HG02885 (cell line): ENCODE measurements at regions not wholly inside any gene's neighbourhood (a gene's known extent, or its start where the extent isn't known, plus 50 kb on each side); places are given as distances from the start of the nearest gene placed in this dataset.
"Not testable (repeated sequence)": the region's sequence is repeated elsewhere in the genome, so short reads cannot be mapped to it uniquely, and the experiment has no call there.

Source experiments
- ATAC-seq: cut with Tn5 transposase; IDR thresholded peaks from one replicate; pipeline ENCODE4 v1.9.1; 2021; ENCODE audit warnings: mild to moderate bottlenecking; ENCODE audit not compliant: unreplicated experiment, poor library complexity

DNA sequence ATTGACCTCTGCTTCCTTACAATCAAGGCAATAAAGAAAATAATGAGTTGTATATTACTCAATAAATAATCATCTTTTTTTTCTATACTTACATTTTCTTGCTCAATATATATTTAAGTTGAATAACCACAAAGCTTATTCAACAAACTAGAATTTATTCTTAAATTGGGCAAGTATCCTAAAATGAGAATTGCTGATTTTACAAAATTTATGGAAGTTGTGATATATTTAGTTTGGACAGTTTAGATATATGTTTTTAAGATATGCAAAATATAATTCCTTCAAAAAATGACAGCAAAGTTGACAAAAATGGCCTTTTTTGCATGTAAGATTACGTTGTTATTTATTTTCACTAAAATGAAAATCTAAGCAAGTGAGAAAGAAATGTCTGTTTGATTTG lies 305.7 kb upstream of the GRIN3A start:
- no peak for ATAC-seq

DNA sequence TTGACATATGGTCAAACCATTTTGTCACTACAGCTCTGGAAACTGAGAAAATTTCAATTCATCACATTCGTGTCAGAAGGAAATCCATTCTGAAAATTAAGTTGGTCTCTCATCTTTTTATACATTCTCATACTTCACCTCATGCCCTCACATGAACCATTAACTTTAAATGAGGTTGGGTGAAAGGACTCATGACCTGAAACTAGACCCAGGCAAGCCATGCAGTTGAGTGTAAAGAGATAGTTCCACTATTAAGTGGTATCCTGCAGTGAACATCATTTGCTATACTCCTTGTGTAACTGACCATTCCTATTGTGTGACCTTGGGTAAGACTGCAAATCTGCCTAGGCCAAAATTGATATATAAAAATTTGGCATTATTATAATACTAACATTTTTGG lies 299.6 kb upstream of the GRIN3A start:
- no peak for ATAC-seq

DNA sequence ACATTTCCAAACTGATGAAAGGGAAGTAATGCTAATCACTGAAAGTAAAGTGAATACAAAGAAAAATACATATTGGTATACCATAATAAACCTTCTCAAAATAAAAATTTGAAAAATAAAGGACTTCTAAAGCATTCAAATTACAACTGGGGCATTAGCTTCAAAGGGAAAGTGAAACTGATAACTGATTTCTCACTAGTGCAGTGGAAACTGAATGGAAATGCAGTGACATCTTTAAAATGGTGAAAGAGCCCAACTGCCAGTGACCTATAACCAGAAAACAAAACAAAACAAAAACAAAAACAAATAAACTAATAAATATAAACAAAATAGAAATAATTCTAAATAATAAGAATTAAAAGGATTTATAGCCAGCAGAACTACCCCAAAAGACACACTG lies 297.5 kb upstream of the GRIN3A start:
- peak; percentile 81 for ATAC-seq

GRCh38 chr9:102032614-102033013 lies 294.2 kb upstream of the GRIN3A start:
- no peak for ATAC-seq

- ATAC-seq: no peak
Observed at GRCh38 chr9:102000956-102001355, 262.5 kb upstream of the GRIN3A start.

- no peak for ATAC-seq
Observed at GRCh38 chr9:101999441-101999840, 261.0 kb upstream of the GRIN3A start.

DNA sequence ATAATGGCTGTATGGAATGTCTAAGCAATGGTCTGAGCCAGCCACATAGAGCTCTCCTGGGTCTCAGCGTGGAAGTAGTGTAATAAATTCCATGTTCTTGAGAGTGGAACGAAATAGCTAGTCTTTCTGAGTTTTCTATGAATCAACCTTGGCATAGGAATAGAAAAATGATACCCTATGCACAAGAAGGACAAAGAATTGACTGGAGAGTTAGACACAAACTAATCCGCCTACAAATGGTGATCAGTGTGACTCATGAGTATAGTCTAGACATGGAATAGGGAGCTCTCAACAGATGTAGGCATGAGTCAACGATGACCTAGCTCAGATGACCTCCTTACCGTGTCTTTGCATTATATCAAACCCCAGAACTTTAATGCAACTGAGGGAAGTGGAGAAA lies 256.8 kb upstream of the GRIN3A start:
- no peak for ATAC-seq

DNA sequence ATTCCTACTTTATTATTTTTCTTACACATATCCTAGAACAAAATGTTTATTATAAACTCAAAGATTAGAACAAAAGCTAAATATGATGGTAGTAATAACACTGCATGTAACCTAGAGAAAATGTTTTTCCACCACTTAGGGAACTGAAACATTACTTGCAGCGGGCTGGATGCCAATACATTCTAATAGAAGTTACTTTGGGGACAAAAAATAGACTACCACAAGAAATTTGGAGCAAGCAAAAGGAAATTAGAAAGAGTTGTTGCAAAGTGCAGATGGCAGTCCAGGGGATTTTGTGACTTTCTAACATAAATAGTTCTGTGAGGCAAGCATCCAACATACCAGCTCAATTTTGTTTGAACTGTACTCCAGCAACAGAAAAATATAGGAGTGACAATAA lies 255.3 kb upstream of the GRIN3A start:
- ATAC-seq: no peak

DNA sequence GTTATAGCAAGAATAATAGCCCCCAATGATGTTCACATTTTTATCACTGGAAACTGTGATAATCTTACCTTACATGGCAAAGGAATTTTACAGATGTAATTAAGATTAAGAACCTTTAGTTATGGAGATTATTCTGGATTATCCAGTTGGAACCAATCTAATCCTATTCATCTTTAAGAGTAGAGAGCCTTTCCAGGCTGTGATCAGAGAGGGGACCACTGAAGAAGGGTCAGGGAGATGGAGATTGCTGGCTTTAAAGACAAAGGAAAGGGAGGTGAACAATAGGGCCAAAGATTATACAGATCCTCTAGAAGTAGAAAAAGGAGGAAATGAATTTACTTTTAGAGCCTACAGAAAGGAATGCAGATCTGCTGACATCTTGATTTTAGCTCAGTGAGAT lies 253.5 kb upstream of the GRIN3A start:
- no peak for ATAC-seq

GRCh38 chr9:101977614-101978210 lies 239.3 kb upstream of the GRIN3A start:
- ATAC-seq: peak; percentile 91

DNA sequence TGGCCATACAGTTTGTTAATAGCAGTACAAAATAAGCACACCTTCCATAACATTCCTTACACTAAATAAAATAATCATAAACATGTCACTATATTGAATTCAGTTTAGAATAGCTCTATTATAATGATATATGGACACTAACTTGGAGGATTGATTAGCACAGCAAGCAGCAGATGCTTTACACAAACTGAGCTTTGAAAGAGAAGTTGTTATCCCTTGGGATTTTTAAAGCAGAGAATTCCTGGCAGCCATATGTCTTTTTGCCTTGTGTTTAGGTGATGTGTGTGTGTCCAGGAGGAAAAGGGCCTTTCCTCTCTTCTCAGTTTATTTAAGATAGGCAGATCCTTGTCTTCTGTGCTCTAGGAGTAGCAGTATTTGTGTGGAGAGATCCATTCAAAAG lies 232.2 kb upstream of the GRIN3A start:
- ATAC-seq: no peak

DNA sequence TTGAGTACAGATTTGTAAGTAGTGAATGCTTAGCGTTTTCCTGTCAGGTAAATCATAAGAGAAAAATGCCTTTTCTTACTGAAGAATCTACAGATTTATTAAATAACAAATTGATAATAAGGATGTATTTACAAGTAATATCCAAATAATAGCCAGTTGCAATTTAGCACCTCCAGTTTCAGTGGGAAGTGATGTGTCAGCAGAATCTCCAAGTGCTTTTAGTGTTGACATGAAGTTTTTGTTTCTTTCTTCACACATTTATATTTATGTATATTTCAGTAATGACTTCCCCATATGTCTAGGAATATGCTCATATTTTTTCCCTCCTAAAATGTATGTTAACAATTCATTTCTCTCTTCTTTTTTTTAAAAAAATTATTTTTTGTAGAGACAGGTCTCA lies 229.9 kb upstream of the GRIN3A start:
- ATAC-seq: no peak

DNA sequence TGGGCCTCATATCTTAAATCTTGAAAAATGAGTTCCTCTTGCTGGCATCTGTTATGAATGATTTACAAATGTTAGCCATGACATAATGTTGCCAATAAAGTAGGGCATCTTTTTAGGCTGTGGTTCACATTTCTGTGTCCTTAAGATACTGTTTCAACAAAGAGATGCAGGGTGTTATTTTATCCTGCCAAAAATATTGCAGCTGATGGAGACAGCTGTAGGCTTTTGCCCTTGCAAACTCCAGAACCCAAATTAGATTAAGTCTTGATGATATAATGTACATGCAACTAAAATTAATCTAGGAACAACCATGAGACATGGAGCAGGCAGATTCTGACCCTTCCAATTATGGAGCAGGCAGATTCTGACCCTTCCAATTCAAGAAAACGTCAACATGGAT lies 228.2 kb upstream of the GRIN3A start:
- ATAC-seq: no peak

DNA sequence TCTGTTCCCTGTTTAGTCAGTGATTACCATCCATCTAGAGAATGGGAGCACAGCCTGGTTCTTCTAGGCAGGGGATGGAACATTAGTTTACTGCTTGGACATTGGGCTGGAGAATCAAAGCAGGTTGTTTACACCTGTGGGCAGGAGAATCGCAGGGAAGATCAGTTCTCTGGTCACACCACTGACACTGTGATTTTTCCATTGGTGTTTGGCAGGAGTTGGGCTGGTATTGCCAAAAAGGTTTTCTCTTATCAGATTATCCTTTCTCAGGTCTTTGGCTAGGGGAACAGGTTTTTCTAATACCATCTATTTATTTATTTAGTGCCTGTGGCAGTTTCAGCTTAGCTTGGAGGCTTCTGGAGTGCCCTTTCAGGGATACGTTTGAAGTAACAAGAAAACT lies 219.3 kb upstream of the GRIN3A start:
- no peak for ATAC-seq

- no peak for ATAC-seq
Observed at GRCh38 chr9:101951598-101951997, 213.2 kb upstream of the GRIN3A start.

DNA sequence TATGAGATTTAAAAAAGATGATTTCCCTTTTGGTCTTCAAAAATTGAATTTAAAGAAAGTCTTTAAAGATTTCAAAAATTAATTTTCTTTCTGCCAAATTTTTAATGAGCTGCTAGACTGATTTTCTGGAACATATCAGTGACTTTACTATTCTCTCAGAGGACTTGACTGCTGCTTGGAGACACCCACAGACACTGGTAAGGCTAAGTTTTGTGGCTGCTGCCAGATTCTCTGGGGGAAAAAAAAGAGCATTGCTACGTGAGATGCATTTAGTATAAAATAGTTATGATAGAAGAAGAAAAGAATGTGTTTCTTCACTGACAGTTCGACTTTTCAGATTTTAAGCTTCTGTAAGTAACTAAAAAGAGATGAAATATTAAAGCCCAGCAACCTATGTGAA lies 193.3 kb upstream of the GRIN3A start:
- no peak for ATAC-seq

DNA sequence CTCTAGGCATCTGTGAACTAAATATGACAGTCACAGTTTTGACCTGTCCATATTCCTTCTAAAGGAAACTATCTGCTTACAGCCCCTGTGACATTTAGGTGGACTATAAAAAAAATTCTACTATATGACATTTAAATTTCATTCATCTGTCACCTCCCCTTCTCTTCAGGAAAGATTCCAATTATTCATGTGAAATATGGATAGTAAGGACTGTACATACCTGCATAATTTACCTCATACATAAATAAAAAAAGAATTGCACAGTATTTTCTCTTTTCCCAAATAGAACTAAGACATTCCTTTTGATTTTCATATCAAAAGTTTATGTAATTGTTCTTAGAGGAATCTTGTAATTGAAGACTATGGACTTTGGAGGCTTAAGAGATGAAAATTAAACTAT lies 192.3 kb upstream of the GRIN3A start:
- no peak for ATAC-seq

GRCh38 chr9:101925498-101925897 lies 187.1 kb upstream of the GRIN3A start:
- no peak for ATAC-seq

DNA sequence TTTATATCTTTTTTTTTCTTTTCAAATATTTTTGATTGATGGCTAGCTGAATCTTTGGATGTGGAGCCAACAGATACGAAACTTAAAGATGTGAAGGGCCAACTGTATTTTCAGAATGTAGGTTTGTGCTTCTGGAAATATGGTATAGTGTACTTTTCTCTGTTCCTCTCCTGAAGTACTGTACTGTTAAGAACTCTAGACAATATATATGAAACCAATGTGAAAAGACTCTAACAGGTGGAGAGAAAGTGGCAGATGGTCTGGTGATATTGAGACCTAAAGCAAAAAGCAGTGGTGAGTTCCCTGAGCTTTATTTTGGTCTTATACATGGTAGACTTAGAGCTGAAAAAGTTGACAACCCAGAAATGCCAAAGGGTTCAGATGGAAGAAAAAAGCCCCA lies 185.0 kb upstream of the GRIN3A start:
- no peak for ATAC-seq

GRCh38 chr9:101916948-101917347 lies 178.5 kb upstream of the GRIN3A start:
- not testable (repeated sequence) for ATAC-seq

DNA sequence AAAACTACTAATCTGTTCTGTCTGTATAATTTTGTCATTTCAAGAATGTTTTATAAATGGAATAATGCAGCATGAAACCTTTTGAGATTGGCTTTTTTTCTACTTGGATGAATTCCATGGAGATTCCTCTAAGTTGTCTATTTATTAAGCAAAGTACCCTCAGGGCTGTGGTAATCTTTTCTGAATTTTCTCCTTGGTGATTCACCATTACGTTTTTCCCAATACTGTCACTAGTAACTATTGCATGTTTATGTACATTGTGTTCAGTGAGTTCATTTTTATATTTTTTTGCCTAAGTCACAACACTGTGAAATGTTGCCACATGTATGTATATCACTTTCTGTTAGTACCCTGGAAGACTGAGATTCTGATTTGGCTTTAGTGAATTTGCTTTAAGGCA lies 177.0 kb upstream of the GRIN3A start:
- no peak for ATAC-seq

DNA sequence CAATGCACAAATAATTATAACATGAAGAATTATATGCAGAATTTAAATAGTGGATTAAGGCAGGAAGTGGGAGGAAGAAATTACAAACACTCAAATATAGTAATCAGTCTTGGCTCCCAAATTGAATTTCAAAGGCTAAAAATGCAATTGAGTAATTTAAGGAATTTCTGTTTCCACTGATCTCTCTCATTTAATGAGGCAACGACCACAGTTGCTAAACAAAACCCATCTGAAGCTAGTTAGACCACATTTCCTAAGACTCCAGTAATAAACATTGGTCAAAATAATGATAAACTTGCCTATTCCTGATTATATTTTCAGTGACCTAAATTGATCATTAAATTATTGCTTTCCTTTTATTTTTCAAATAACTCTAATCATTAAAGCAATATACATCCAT lies 174.3 kb upstream of the GRIN3A start:
- no peak for ATAC-seq

DNA sequence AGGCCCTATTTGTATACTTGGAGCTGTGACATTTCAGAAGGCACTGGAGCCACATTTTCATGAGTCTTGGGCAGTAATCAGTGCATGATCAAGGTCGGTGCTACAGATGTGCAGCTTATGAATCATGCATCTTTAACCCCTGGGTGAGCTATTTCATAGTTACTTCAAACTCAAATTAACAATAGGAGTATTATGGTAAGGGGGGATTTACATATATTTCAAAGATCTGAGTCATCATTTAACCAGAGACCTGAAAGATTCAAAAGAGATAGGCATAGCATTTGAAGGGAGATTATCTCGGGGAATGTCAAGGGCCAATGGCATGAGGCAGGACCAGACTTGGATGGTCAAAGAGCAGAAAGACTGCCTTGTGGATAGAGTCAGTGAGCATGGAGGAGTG lies 169.0 kb upstream of the GRIN3A start:
- no peak for ATAC-seq
